Suprapubic skin (tissue), 3 donors: ENCODE measurements at regions not wholly inside any gene's neighbourhood (a gene's known extent, or its start where the extent isn't known, plus 50 kb on each side); places are given as distances from the start of the nearest gene placed in this dataset.

Source experiments
- POLR2A ChIP-seq, 2 donors: fragments of 450-650 bp; IDR thresholded peaks; one replicate each; pipeline ENCODE4 v1.6.1; 2017; ENCODE audit warnings: antibody characterized with exemption in 2 of 2, mild to moderate bottlenecking in 2 of 2, moderate library complexity in 2 of 2
- TF ChIP-seq, protein P1 (sequence below), 2 donors: fragments of 200-600 bp in 1 of 2; fragments of 450-650 bp in 1 of 2; sonication (generic) in 1 of 2; IDR thresholded peaks; one replicate each; pipeline ENCODE4 v1.5.1; 2016 to 2019; ENCODE audit warnings: antibody characterized with exemption in 2 of 2, mild to moderate bottlenecking in 1 of 2, moderate library complexity in 1 of 2

DNA sequence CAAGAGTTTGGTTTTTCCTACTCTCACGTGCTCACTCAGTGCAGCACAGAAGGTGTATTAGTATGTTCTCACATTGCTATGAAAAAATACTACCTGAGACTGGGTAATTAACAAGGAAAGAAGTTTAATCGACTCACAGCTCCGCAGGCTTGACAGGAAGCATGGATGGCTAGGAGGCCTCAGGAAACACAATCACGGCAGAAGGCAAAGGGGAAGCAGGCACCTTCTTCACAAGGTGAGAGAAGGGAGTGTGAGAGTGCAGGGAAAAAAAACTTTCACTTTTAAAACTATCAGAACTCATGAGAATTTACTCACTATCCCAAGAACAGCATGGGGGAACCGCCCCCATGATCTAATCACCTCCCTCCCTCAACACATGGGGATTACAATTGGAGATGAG is 185.8 kb upstream of the TMPO start:
- TF ChIP-seq, protein P1, sequence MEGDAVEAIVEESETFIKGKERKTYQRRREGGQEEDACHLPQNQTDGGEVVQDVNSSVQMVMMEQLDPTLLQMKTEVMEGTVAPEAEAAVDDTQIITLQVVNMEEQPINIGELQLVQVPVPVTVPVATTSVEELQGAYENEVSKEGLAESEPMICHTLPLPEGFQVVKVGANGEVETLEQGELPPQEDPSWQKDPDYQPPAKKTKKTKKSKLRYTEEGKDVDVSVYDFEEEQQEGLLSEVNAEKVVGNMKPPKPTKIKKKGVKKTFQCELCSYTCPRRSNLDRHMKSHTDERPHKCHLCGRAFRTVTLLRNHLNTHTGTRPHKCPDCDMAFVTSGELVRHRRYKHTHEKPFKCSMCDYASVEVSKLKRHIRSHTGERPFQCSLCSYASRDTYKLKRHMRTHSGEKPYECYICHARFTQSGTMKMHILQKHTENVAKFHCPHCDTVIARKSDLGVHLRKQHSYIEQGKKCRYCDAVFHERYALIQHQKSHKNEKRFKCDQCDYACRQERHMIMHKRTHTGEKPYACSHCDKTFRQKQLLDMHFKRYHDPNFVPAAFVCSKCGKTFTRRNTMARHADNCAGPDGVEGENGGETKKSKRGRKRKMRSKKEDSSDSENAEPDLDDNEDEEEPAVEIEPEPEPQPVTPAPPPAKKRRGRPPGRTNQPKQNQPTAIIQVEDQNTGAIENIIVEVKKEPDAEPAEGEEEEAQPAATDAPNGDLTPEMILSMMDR (IDR thresholded peaks at IDR 0.05) = no peak
- TF ChIP-seq POLR2A (IDR thresholded peaks at IDR 0.05) = no peak
